ENCODE measurements at regions not wholly inside any gene's neighbourhood (a gene's known extent, or its start where the extent isn't known, plus 50 kb on each side); places are given as distances from the start of the nearest gene placed in this dataset.

GRCh38 chr1:221451741-221452140, 290.1 kb downstream of the DUSP10 start:
- no peaks in the 10 kb centered on the region for H3K36me3 ChIP-seq (ENCODE audit: insufficient read depth, low read length)
- no peak overlapping the region for H3K27ac ChIP-seq (ENCODE audit: low read length)
- no peak overlapping the region for H3K9ac ChIP-seq (ENCODE audit: low read length)
- H3K9me2 ChIP-seq (ENCODE audit: insufficient read depth, low read length) = no peaks in the 10 kb centered on the region
- H3K9me3 ChIP-seq (ENCODE audit: low read length) = no peaks in the 10 kb centered on the region
- TF ChIP-seq MXI1 (conservative IDR thresholded peaks at IDR 0.05; ENCODE audit: poor library complexity, severe bottlenecking) = no peak
- TF ChIP-seq POLR2AphosphoS5 (IDR thresholded peaks at IDR 0.05) = no peak
- TF ChIP-seq TAF1 (IDR thresholded peaks at IDR 0.05; ENCODE audit: low read depth) = no peak
- no peak for TF ChIP-seq REST (IDR thresholded peaks at IDR 0.05; ENCODE audit: borderline replicate concordance)
- TF ChIP-seq EZH2 (IDR thresholded peaks at IDR 0.05; ENCODE audit: borderline replicate concordance, insufficient read depth, low read length, poor library complexity, severe bottlenecking) = no peak
- TF ChIP-seq SMC3 (conservative IDR thresholded peaks at IDR 0.05; ENCODE audit: poor library complexity) = no peak
- no peak for TF ChIP-seq RAD21 (conservative IDR thresholded peaks at IDR 0.05)
- TF ChIP-seq CTCF (IDR thresholded peaks at IDR 0.05; ENCODE audit: poor library complexity, severe bottlenecking) = no peak
- no peak for TF ChIP-seq EP300 (conservative IDR thresholded peaks at IDR 0.05; ENCODE audit: poor library complexity, severe bottlenecking)
- no peaks in the 10 kb centered on the region for H4K20me1 ChIP-seq (ENCODE audit: insufficient read depth)
- H3K4me2 ChIP-seq (ENCODE audit: low read length) = no peak overlapping the region
- H3K79me2 ChIP-seq (replicated peaks; ENCODE audit: insufficient read depth, low read length) = no peaks in the 10 kb centered on the region
- no peak overlapping the region for H3K4me3 ChIP-seq (ENCODE audit: low read length)
- H3F3A ChIP-seq (ENCODE audit: insufficient read depth, low read length, poor library complexity, severe bottlenecking) = no peaks in the 10 kb centered on the region
- H3K27me3 ChIP-seq (ENCODE audit: insufficient read depth, low read depth, low read length) = no peaks in the 10 kb centered on the region
- H2AFZ ChIP-seq (ENCODE audit: low read depth, low read length) = no peak overlapping the region

GRCh38 chr1:221454096-221454495, 287.8 kb downstream of the DUSP10 start:
- TF ChIP-seq SMC3 (conservative IDR thresholded peaks at IDR 0.05; ENCODE audit: poor library complexity) (no peak), REST (IDR thresholded peaks at IDR 0.05; ENCODE audit: borderline replicate concordance) (no peak), EP300 (conservative IDR thresholded peaks at IDR 0.05; ENCODE audit: poor library complexity, severe bottlenecking) (no peak), MXI1 (conservative IDR thresholded peaks at IDR 0.05; ENCODE audit: poor library complexity, severe bottlenecking) (no peak), EZH2 (IDR thresholded peaks at IDR 0.05; ENCODE audit: borderline replicate concordance, insufficient read depth, low read length, poor library complexity, severe bottlenecking) (no peak), CTCF (IDR thresholded peaks at IDR 0.05; ENCODE audit: poor library complexity, severe bottlenecking) (no peak), TAF1 (IDR thresholded peaks at IDR 0.05; ENCODE audit: low read depth) (no peak), RAD21 (conservative IDR thresholded peaks at IDR 0.05) (no peak), POLR2AphosphoS5 (IDR thresholded peaks at IDR 0.05) (no peak)
- no peaks in the 10 kb centered on the region for H3K9me2 ChIP-seq (ENCODE audit: insufficient read depth, low read length)
- H4K20me1 ChIP-seq (ENCODE audit: insufficient read depth) = no peaks in the 10 kb centered on the region
- H3K36me3 ChIP-seq (ENCODE audit: insufficient read depth, low read length) = no peaks in the 10 kb centered on the region
- no peak overlapping the region for H3K27ac ChIP-seq (ENCODE audit: low read length)
- H3K79me2 ChIP-seq (replicated peaks; ENCODE audit: insufficient read depth, low read length) = no peaks in the 10 kb centered on the region
- H3K4me2 ChIP-seq (ENCODE audit: low read length) = no peak overlapping the region
- no peak overlapping the region for H3K9ac ChIP-seq (ENCODE audit: low read length)
- H2AFZ ChIP-seq (ENCODE audit: low read depth, low read length) = no peak overlapping the region
- H3K27me3 ChIP-seq (ENCODE audit: insufficient read depth, low read depth, low read length) = no peaks in the 10 kb centered on the region
- no peaks in the 10 kb centered on the region for H3F3A ChIP-seq (ENCODE audit: insufficient read depth, low read length, poor library complexity, severe bottlenecking)
- no peak overlapping the region for H3K4me3 ChIP-seq (ENCODE audit: low read length)
- no peaks in the 10 kb centered on the region for H3K9me3 ChIP-seq (ENCODE audit: low read length)
